Medulla oblongata (tissue), 1 donor: ENCODE measurements at regions not wholly inside any gene's neighbourhood (a gene's known extent, or its start where the extent isn't known, plus 50 kb on each side); places are given as distances from the start of the nearest gene placed in this dataset.

Experiments
- DNase-seq: peaks from one replicate; pipeline ENCODE4 v3.0.0-alpha.2; 2015; ENCODE audit errors: extremely low spot score

DNA sequence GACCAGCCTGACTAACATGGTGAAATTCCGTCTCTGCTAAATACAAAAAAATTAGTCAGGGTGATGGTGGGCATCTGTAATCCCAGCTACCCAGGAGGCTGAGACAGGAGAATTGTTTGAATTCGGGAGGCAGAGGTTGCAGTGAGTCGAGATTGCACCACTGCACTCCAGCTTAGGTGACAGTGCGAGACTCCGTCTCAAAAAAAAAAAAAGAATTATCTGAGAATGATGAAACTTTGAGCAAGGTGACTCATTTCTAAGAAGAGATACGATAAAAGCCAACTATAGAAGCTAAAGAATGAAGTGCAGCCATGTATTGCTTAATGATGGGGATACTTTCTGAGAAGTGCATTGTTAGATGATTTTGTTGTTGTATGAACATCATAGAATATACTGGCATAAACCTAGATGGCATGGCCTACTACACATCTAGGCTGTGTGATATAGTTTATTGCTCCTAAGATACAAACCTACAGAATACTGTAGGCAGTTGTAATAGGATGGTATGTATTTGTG lies 64.7 kb downstream of the SNRPE start:
- no peak for DNase-seq

DNA sequence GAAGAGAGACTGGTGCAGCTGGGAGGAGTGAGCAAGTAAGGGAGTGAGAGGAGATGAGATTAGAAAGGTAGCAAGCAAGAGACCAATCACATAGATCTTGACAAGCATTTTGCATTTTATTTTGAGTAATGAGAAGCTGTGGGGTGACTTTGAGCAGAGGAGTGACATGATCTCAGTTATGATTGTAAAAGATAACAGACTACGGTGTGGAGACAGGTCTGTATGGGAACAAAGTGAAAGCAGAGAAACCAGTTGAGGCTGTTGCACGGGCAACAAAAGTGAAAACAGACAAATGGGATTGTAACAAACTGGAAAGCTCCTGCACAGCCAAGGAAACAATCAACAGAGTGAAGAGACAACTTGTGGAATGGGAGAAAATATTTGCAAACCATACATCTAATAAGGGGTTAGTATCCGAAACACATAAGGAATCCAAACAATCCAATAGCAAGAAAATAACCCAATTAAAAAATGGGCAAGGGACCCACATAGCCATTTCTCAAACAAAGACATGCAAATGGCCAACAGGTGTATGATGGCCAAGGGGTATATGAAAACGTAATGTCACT lies 68.4 kb downstream of the SNRPE start:
- no peak for DNase-seq

DNA sequence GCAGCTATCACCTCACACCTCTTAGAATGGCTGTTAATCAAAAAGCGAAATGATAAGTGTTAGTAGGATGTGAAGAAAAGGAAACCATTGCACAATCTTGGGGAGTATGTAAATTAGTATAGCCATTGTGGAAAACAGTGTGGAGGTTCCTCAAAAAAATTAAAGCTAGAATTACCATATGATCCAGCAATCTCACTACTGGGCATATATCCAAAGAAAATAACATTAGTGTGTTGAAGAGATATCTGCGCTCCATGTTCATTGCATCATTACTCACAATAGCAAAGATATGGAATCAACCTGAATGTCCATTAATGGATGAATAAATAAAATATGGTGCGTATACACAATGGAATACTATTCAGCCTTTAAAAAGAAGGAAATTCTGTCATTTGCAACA lies 68.9 kb downstream of the SNRPE start:
- no peak for DNase-seq

DNA sequence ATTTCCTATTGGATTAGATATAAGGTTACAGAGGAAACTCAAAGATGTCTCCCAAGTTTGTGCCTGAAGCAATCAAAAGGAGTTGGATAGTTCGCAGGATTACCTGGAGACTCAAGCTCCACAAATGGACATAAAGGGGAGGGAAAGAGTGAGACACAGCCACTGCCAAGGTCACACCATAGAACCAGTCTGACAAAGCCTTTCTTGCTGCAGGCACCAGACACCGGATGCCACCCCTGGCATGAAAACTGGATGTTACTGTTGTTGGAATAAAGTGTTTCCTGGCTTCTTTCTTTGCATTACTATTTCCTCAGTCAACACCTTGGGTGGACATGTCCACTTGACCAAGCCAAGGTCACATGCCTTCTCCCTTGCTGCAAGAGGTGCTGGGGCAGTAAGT lies 70.6 kb downstream of the SNRPE start:
- DNase-seq, result no peak

DNA sequence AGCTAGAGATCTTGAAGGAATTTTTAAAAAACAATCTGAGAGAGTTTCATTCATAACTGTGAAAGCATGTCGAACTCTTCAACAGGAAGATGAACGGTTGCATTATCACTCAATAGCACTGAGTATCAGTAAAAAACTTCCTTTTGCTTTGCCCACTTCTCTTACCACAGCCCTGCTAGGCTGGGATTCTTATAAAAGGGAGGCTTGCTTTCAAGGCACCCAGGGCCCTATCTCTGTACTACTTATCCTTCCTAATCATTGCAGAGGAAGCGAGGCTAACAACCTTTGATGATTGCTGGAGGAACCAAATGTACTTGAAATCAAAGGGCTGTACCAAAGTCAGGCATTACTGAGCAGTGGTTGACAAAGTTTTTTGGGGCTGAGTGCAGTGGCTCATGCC lies 71.2 kb downstream of the SNRPE start:
- no peak for DNase-seq

DNA sequence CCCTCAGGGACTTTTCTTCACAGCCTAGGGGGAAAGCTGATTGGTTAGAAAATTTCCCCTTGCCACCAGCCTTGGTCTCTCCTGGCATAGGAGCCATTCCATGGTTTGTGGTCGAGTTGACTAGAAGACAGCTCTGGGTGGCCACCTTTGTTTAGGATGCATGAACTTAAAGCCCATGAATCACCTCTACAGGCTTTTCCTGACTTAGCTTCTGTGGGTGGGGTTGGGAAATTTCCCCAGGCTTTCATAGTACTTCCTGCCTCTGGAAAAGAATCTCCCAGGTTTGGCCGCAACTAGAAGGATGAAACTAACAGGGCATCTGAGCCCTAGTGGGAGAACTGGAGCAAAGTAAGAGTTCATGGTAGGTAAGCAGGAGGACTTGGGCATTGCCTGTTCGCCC lies 72.6 kb downstream of the SNRPE start:
- no peak for DNase-seq

DNA sequence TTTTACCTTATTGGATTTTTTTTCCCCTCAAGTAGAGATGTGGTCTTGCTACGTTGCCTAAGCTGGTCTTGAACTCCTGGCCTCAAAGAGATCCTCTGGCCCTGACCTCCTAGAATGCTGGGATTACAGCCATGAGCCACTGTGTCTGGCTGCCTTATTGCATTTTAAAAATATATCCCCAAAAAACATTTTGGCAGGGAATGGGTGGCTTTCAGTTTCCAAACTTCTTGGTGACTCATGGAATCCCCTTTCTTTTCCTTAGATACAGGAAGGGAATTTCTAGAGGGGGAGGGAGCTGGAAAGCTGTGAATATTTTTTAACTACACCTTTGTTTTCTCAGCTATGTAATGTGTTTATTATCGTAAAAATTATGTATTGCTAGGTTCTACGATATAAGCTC lies 73.3 kb downstream of the SNRPE start:
- no peak for DNase-seq

DNA sequence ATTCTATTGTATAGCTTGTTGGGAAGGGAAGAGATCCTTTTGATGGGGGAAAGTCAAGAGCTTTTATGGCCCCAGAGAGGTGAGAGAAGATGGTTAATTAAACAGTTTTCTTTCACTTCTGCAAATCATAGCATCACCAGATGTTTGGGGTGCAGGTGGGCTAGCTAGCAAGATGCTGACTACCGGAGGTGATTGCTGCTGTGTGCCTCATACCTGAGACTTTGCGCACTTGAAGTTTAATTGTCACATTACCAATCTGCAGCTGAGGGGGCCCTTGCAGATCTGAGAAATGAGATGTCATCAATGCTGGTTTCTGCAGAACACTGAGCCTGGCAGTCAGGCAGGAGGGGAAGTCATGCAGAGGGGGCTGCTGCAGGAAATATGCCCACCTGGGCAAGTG lies 73.9 kb downstream of the SNRPE start:
- DNase-seq, result no peak

DNA sequence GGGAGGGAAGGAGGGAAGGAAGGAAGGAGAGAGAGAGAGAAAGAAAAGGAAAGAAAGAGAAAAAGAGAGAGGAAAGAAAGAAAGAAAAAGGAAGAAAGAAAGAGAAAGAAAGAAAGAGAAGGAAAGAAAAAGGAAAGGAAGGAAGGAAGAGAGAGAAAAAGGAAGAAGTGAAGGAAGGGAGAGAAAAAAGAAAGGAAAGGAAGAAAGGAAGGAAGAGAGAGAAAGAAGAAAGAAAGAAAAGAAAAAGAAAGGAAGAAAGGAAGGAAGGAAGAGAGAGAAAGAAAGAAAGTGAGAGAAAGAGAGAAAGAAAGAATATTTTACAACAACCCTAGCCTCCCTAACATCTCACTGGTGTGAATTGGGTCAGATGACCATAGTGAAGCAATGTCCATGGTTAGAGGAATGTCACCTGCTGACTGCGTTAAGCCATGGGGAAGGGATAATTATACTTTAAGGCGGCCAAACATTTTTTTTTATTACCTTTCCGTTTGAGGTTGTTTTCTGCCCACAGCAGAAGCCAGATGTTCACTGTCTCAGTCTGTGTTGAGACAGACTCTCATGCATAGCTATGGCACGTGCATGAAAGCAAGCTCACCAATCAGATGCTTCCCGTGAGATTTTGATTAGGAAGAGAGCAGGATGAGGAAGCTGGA lies 76.4 kb downstream of the SNRPE start:
- DNase-seq, result no peak

DNA sequence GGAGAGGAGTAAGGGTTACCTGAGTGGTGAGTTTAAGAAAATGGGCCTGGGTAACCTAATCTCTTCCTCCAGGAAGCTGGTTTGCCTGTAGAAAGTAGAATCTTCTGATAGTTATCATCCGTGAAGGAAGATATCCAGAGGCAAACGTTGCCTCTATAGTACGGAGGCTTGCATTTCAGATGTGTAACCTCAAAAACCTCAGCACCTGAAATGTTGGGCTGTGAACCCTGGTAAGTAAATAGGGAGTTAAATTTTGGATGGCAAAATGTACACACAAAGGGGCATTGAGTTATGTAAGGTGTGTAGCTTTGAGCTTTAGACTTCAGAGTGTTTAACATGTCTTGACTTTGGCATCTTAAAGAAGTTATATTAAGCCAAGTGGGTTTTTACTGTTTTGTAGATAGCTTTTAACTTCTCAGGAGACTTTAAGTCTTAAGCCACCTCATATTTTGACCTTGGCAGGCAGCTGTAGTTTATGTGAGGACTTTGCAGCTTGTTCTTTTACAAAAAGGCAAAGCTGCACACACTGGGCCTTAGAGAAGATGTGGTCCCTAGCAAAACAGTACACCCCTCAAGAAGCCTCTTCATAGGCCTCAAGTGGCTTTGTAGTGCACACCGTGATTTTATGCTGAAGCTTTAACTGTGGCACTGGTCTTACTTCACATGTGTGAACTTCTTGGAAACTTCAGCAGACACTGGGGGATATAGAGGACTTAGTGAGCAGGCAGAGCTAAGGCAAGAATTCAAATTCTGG lies 83.4 kb downstream of the SNRPE start:
- no peak for DNase-seq

DNA sequence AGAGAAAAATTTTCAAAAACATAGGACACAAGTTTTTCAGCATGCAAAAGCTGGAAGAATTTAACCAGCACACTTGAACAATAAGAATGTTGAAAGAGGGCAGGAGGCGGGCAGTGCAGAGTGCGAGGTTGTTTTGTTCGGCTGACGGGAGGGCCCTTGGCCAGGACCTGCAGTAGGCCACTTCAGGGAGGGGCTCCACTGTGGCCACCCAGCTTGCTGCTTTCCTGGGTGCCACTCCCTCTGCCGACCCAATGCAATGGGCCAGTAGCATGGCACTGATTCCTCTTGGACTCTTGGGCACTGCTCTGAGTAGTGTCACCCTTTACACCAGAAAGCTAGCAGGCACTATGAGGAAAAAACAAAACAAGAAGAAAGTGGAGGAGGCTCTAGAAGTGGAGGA lies 92.9 kb downstream of the SNRPE start:
- no peak for DNase-seq

DNA sequence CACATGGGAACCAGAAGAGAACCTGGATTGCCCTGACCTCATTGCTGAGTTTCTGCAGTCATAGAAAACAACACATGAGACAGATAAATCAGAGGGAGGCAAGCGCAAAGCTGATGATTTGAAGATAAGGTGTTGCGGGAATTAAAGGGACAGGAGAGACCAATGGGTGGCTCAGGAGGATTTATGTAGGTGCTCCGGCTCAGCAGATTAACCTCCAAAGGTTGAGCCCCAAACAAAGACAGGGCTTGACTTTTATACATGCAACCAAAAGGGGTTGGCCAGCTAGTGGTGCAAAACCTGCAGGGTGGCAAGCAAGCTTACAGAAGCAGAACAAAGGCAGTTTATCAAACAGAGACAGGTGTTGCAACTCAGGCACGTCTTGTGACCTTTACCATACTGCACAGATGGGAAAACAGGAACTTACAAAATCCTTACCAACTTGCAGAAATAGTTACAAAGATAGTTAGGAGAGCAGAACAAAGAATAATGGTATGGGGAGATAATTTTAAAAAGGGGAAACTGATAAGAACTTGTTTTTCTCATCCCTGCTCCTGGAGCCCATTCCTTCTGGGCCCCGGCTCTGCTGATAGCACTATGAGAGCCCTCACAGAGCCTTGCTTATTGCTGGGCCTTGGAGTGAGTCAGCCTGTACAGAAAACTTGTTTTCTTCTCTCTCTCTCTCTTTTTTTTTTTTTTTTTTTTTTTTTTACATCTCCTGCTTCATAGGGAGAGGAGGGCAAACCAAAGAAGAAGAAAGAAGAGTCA lies 93.6 kb downstream of the SNRPE start:
- DNase-seq, result no peak

DNA sequence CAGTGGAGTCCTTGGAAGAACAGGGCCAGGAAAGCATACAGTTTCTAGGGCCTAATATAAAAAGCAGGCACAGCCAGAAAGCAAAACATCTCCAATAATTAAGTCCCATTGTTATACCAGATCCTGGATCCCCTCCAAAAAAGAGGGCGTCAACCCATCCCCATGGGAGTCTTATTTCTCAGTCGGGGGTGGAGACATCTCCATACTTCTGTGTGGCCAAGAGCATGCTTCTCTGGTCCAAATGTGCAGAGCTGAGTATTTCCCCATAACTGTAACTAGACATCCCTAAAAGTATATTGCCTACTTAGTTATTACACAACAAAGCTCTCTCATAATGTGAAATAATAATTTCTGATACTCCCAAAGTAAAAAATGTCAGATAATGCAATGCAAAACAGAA lies 104.2 kb upstream of the SOX13 start:
- no peak for DNase-seq

DNA sequence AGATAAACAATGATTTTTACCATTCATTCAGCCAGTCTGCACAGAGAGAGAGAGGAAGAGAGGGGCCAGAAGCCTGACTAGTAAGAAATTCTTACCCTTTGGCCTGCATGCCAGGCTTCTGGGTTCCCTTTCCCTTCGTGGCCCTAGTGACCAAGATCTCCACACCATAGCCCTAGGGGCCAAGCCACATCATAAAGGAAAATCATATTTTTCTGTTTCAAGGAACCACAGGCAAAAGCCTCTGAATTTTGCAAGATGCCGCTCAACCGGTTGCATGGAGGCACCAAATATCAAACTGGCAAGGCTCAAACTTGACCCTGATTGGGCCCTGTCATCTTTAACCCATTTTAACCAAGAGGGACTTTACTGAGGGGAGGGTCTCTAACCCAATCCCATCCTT lies 103.1 kb upstream of the SOX13 start:
- no peak for DNase-seq

DNA sequence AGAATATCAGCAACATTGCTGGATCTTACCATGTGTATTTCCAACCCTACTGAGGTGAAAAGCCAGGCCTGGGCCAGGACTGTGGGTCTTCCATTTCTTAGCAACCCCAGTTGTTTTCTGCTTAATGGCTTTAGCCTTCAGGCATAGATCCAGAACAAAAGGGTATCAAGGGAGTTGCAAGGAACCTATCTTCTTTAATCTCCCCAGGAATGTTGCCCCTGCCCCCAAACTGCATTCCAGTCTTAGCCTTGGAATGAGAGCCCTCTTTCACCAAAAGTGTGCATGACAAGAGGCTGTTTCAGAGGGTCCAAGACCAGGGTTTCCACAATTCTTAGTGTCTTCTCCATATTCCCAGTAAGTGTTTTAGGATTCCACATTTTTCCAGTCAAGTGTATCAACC lies 87.9 kb upstream of the SOX13 start:
- no peak for DNase-seq

DNA sequence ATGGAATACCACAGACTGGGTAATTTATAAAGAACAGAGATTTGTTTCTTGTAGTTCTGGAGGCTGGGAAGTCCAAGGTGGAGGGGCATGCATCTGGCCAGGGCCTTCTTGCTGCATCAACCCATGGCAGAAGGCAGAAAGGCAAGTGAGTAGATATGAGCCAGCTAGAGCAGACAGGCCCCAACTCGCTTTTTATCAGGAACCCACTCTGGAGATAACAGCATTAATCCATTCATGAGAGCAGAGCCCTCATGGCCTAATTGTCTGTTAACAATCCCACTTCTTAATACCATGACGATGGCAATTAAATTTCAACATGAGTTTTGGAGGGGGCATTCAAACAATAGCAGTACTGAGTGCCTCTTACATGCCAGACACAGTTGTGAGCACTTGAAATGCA lies 87.2 kb upstream of the SOX13 start:
- DNase-seq, result no peak

DNA sequence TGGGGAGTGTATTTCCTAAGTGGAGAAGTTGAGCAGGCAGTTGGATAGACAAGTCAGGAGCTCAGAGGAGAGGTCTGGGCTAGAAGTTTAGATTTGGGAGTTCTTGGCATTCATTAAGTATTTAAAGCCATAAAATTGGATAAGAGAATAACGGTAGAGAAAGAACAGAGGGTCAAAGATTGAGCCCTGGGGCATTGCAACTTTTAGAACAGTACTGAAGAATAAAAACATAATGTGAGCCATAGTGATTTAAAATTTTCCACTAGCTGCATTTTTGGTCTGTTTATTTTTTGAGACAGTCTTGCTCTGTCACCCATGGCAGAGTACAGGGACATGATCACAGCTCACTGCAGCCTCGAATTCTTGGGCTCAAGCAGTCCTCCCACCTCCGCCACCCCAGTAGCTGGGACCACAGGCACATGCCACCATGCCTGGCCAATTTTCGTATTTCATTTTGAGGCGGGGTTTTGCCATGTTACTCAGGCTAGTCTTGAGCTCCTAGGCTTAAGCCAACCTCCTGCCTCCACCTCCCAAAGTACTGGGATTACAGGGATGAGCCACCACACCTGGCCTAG lies 85.9 kb upstream of the SOX13 start:
- no peak for DNase-seq

DNA sequence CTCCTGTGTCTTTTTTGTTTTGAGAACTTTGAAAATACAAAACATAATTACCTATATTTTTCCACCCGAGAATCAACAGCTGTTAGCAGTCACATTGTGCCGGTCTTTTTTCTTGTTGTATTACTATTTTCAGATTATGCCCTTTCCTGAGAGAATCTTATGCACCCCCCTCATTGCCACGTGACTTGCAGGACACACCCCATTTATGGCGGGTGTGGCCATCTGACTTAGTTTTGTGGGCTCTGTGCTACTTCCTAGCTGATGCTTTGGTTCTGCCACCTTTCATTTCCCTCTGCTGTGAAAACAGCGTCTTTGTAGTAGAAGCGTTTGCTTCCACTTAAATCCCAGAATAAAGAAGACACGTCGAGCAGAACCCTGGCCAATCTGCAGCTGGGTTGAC lies 82.8 kb upstream of the SOX13 start:
- no peak for DNase-seq

DNA sequence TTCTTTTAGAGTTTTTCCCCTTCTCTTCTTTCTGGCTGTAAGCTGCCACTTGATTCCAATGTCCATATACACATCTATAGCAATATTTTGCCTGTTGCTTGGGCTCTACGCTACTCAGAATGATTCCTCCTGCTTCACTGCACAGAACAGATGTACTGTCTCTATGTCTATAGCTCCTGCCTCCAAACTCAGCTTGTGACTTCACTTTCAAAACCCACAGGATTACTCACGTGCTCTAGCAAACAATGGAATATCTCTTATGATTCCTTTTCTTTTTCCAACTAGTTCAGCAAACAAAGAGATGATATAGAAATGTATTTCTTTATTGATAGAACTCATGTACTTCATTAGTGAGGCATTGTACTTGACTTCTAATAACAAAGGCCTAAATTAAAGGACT lies 80.5 kb upstream of the SOX13 start:
- DNase-seq, result no peak

DNA sequence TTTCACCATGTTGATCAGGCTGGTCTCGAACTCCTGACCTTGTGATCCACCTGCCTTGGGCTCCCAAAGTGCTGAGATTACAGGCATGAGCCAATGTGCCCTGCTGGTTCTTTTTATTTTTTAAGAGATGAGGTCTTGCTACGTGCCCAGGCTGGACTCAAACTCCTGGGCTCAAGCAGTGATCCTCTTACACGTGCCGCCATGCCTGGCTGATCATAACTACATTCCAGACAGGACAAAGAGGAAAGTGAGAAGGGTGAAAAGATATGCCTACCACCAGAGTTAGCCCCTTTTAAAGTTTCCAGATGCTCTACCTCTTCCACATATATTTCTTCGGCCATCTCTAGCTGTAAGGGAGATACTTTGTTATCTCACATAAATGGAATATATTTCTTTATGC lies 79.7 kb upstream of the SOX13 start:
- no peak for DNase-seq

DNA sequence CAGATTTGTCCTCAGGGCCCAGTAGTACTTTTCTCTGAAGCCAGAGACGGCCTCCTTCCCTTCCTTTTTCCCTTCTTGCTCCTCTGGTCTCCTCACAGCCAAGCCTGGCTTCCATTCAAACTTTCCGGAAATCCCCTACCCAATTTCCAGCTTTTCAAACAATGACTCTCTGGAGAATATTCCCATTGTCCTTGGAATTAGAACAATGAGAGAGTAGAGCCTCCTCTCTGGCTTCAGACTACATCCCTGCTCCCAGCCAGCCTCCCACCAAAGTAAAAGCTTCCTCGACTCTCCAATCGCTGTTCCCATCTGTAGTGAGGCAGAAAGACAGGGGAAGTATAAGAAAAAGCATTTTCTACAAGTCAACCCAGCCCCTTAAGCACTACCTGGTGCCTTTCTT lies 77.7 kb upstream of the SOX13 start:
- DNase-seq, result peak; percentile 34

DNA sequence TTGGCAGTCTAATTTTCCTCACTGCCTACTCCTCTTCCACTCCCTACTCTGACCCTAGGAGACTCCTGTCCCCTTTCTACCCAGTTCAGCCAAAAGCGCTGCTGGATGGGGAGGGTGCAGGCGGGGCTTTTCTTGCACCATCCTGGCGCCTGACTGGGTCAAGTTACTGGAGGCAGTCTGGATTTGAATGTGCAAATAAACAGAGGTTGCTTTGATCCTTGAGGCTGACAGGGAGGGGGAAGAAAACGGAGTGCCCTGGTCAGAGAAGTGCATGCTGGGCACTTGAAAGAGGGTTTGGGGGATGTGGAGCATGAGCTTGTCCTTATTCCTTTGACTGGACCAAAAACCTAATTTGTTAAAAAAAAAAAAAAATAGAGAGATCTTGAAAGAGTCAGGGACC lies 76.8 kb upstream of the SOX13 start:
- peak; percentile 77 for DNase-seq
